Colonic mucosa (tissue), 4 donors: ENCODE measurements at regions not wholly inside any gene's neighbourhood (a gene's known extent, or its start where the extent isn't known, plus 50 kb on each side); places are given as distances from the start of the nearest gene placed in this dataset.

ENCODE experiments used
- DNase-seq: peaks from one replicate; pipeline ENCODE4 v3.0.0-alpha.2; 2020
- H3K27ac ChIP-seq: fragments of 200-600 bp; one replicate; pipeline ENCODE4 v1.8.0; 2021
- H3K27me3 ChIP-seq: fragments of 200-600 bp; one replicate; pipeline ENCODE4 v1.8.0; 2021
- H3K36me3 ChIP-seq: fragments of 200-600 bp; one replicate; pipeline ENCODE4 v1.8.0; 2021
- H3K4me1 ChIP-seq: fragments of 200-600 bp; one replicate; pipeline ENCODE4 v1.8.0; 2021; ENCODE audit warnings: mild to moderate bottlenecking
- H3K4me3 ChIP-seq: fragments of 200-600 bp; one replicate; pipeline ENCODE4 v1.8.0; 2021
- H3K9ac ChIP-seq, 2 donors: one replicate each; pipeline ENCODE4 v1.7.0; 2013; ENCODE audit warnings: control low read depth in 2 of 2, low read depth in 2 of 2, low read length in 2 of 2
- H3K9me3 ChIP-seq: fragments of 200-600 bp; one replicate; pipeline ENCODE4 v1.8.0; 2021
- intact Hi-C: fragments of 100-400 bp; cut with DNase I; formaldehyde crosslinking; loops from one replicate; pipeline ENCODE4 v1.14.1; 2022
- TF ChIP-seq, protein P1 (sequence below): fragments of 200-600 bp; IDR thresholded peaks from one replicate; pipeline ENCODE4 v1.8.0; 2022; ENCODE audit warnings: antibody characterized with exemption, mild to moderate bottlenecking
- donor health status: healthy.
- donor health status: DM: no; HTN: no; CAD: no.
- donor health status: DM: no; HTN: no; CAD: no.

DNA sequence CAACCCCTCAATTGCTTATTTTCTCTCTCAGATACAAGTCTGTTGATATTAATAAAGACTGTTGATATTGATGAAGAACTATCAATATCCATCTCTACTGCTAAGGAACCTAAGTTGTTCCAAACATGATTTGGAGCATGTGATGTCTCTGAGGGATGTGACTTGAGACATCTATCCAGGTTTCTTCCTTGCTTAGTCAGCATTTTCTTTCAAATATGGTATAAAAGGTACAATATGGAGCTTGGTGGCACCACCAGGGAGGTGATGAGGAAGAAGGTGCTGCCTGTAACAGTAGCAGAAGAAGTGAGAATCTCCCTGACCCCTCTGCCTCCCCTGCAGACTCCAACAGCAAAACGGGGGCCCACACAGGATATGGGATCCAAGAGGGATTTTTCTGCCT, 329.0 kb downstream of the MAF start:
- intact Hi-C loops = no loop called here
- Histone ChIP-seq H3K4me1 (no peaks in the 10 kb centered on the region), H3K36me3 (no peaks in the 10 kb centered on the region), H3K27me3 (no peaks in the 10 kb centered on the region), H3K27ac (no peak overlapping the region), H3K9me3 (no peaks in the 10 kb centered on the region), H3K4me3 (no peak overlapping the region), H3K9ac (no peak overlapping the region)
- no peak for DNase-seq
- TF ChIP-seq, protein P1, sequence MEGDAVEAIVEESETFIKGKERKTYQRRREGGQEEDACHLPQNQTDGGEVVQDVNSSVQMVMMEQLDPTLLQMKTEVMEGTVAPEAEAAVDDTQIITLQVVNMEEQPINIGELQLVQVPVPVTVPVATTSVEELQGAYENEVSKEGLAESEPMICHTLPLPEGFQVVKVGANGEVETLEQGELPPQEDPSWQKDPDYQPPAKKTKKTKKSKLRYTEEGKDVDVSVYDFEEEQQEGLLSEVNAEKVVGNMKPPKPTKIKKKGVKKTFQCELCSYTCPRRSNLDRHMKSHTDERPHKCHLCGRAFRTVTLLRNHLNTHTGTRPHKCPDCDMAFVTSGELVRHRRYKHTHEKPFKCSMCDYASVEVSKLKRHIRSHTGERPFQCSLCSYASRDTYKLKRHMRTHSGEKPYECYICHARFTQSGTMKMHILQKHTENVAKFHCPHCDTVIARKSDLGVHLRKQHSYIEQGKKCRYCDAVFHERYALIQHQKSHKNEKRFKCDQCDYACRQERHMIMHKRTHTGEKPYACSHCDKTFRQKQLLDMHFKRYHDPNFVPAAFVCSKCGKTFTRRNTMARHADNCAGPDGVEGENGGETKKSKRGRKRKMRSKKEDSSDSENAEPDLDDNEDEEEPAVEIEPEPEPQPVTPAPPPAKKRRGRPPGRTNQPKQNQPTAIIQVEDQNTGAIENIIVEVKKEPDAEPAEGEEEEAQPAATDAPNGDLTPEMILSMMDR = no peak

DNA sequence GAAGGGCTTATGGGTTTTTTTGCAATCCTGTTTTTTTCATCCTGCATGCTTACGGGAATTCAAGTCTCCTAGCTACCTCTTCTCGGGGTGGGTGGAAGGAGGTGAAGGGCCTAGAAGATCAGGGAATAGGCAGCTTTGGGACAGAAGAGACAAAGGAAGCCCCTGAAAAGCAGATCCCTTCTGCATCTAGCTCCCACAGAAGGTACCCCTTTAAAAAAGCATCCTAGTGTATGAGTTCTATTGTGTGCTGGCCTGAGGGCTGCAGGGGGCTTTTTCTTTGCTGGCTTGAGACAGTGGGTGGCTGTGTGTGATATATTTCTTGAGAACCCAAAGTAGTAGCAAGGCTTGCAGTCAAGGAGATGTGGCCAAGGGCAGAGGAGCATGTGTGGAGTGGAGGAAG, 330.5 kb downstream of the MAF start:
- Histone ChIP-seq H3K4me3 (no peak overlapping the region), H3K9ac (no peak overlapping the region), H3K27ac (no peak overlapping the region), H3K4me1 (no peaks in the 10 kb centered on the region), H3K9me3 (no peaks in the 10 kb centered on the region), H3K36me3 (no peaks in the 10 kb centered on the region), H3K27me3 (no peaks in the 10 kb centered on the region)
- no peak for DNase-seq
- intact Hi-C loops = no loop called here
- TF ChIP-seq, protein P1 = no peak

DNA sequence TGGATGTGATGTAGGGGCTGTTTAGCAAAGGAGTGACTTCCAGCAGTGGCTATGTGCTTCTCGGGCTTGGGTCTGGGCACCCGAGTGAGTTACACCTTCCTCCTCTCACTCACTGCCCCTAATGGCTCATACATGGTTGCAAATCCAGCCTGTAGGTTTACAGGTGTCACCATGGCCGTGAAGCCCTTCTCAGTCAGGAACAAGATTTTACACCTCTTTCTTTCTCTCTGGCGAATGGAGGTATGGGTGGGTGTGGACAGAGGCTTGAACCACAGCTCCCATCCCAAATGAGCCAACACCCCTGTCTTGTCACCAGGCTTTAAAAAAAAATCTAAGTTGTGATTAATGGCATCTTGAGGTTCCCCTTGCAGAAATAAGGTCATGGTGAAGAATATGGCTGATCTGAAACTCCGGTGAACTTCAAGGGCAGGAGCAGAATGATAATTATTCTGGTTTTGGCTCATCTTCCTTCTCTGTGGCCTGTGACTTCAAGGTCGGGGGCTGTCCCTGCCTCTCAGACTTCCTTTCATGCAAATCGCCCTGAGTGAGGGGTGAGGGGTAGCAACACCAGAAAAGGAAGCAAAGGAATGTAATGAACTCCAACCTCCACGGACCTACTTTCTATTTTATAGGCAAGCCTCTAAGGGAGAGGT, 331.2 kb downstream of the MAF start:
- Histone ChIP-seq H3K27ac (no peak overlapping the region), H3K27me3 (no peaks in the 10 kb centered on the region), H3K9ac (no peak overlapping the region), H3K4me1 (no peaks in the 10 kb centered on the region), H3K36me3 (no peaks in the 10 kb centered on the region), H3K9me3 (no peaks in the 10 kb centered on the region), H3K4me3 (no peak overlapping the region)
- intact Hi-C loops = no loop called here
- TF ChIP-seq, protein P1 = no peak
- no peak for DNase-seq

DNA sequence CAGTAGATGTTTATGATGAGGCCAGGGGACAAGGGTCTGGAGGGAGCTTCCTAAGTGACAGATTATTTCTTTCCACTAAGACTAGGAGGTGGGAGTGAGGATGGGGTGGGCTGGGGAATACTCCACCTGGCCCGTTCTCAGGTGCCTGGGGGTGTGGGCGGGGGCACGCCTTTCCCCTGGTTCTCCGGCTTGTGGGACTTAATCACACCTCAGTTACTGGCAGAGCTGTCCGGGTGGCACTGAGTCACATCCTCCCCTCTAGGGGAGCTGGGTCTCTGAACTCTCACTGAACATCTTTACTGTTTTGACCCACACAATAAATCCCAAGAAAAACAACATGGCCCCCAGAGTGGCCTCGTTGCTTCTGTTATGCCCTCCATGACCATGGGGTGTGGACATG, 332.8 kb downstream of the MAF start:
- intact Hi-C loops = no loop called here
- H3K9me3 ChIP-seq = no peaks in the 10 kb centered on the region
- no peak for DNase-seq
- H3K27ac ChIP-seq = no peak overlapping the region
- TF ChIP-seq, protein P1 = no peak
- H3K9ac ChIP-seq = no peak overlapping the region
- no peak overlapping the region for H3K4me3 ChIP-seq
- no peaks in the 10 kb centered on the region for H3K4me1 ChIP-seq
- H3K36me3 ChIP-seq = no peaks in the 10 kb centered on the region
- no peaks in the 10 kb centered on the region for H3K27me3 ChIP-seq

DNA sequence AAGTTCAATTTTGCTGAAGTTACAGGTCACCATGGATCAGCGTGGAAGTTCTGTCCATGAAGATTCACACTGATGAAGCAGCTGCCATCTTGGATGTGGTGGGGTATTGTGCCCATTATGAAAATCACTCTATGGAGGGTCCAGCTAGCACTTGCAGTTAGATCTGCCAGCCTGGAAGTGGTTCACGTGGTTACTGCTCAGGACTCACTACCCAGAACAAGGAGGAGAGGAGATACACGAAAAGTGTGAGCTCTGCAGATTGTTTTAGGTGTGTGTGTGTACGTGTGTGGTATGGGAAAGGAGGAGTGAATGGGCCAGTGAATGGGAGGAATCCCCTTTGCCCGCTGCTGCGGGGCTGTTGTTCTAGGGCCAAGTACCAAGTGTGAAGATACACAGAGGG, 333.4 kb downstream of the MAF start:
- Histone ChIP-seq H3K9ac (no peak overlapping the region), H3K4me3 (no peak overlapping the region), H3K27ac (no peak overlapping the region), H3K36me3 (no peaks in the 10 kb centered on the region), H3K27me3 (no peaks in the 10 kb centered on the region), H3K4me1 (no peaks in the 10 kb centered on the region), H3K9me3 (no peaks in the 10 kb centered on the region)
- intact Hi-C loops = no loop called here
- TF ChIP-seq, protein P1 = no peak
- no peak for DNase-seq
